GM12865 (cell line): ENCODE measurements at regions not wholly inside any gene's neighbourhood (a gene's known extent, or its start where the extent isn't known, plus 50 kb on each side); places are given as distances from the start of the nearest gene placed in this dataset.

Experiments used
- DNase-seq: peaks from one replicate; pipeline ENCODE4 v3.0.0; 2010; ENCODE audit warnings: low read depth
- H3K4me3 ChIP-seq: 2 replicates; pipeline ENCODE4 v1.5.1; 2011; ENCODE audit warnings: mild to moderate bottlenecking, low read depth, low read length, control low read depth
- TF ChIP-seq, protein P1 (sequence below): IDR thresholded peaks from 2 replicates; pipeline ENCODE4 v1.5.1; 2011; ENCODE audit warnings: low read length, control low read depth, low read depth, inconsistent platforms; ENCODE audit not compliant: insufficient read depth; ENCODE audit errors: missing control alignments

GRCh38 chr2:120525056-120526046 lies 179.4 kb downstream of the INHBB start:
- TF ChIP-seq, protein P1, sequence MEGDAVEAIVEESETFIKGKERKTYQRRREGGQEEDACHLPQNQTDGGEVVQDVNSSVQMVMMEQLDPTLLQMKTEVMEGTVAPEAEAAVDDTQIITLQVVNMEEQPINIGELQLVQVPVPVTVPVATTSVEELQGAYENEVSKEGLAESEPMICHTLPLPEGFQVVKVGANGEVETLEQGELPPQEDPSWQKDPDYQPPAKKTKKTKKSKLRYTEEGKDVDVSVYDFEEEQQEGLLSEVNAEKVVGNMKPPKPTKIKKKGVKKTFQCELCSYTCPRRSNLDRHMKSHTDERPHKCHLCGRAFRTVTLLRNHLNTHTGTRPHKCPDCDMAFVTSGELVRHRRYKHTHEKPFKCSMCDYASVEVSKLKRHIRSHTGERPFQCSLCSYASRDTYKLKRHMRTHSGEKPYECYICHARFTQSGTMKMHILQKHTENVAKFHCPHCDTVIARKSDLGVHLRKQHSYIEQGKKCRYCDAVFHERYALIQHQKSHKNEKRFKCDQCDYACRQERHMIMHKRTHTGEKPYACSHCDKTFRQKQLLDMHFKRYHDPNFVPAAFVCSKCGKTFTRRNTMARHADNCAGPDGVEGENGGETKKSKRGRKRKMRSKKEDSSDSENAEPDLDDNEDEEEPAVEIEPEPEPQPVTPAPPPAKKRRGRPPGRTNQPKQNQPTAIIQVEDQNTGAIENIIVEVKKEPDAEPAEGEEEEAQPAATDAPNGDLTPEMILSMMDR: no peak
- DNase-seq: no peak
- H3K4me3 ChIP-seq: no peak overlapping the region

GRCh38 chr2:120526047-120526562 lies 180.2 kb downstream of the INHBB start:
- TF ChIP-seq, protein P1: no peak
- H3K4me3 ChIP-seq: no peak overlapping the region
- DNase-seq: no peak

DNA sequence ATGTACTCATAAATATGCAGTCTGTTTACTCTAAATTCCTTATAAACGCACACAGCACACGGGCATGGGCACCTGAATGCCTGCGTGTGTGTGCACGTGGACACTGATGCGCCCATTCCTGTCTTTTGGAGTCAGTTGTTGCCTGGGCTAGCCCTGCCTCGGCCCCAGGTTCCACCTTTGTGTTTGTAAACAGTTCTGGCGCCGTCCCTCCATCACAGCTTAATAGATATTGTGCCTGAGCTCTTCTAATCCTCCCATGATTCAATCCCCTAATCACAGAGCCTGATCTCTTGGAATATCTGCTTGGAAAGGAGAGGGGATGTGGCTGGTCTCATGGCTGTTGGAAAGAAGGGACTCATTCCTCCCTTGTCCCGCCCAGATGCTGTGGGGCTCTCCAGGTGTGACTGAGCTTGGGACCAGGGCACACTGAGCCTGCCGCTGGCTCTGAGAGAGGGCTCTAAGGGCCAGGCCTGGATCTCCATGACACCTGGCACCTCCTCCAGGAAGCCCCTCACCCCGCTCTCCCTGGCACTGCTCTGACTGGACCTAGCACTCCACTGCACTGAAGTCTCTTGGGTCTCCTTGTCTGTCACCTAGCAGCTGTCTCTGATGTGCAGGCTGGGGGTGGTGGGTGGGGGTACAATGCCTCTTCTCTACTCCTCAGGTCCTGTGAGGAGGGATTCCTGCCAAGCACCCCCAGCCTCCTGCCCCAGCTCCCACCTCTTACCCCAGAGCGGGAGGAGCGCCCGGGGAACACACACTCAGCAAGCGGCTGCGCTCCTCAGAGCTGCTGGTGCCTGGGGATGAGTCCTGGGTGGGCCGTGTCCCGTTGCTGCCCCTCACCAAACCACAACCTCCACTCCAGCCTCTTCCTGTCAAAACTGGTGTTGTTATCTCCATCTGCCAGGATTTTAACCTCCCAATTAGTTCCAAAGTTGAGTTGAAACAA lies 181.3 kb downstream of the INHBB start:
- TF ChIP-seq, protein P1: no peak
- H3K4me3 ChIP-seq: no peak overlapping the region
- DNase-seq: no peak

- TF ChIP-seq, protein P1: no peak
- no peak for DNase-seq
- no peak overlapping the region for H3K4me3 ChIP-seq
Observed at GRCh38 chr2:120528051-120528692, 182.2 kb downstream of the INHBB start.

- TF ChIP-seq, protein P1: no peak
- no peak overlapping the region for H3K4me3 ChIP-seq
- DNase-seq: no peak
Observed at GRCh38 chr2:120528693-120529076, 182.7 kb downstream of the INHBB start.

DNA sequence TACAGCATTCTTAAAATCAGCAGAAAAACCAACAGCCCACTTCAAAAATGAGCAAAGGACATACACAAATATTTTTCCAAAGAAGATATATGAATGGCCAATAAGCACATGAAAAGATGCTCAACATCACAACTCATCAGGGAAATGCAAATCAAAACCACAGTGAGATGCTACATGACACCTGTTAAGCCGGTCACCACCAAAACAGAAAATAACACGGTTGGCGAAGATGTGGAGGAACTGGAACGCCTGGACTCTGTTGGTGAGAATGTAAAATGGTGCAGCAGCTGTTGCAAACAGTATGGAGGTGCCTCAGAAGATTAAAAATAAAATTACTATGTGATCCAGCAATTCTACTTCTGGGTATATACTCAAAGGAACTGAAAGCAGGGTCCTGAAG lies 184.8 kb downstream of the INHBB start:
- no peak for DNase-seq
- TF ChIP-seq, protein P1: no peak
- no peak overlapping the region for H3K4me3 ChIP-seq
